ENCODE measurements at regions not wholly inside any gene's neighbourhood (a gene's known extent, or its start where the extent isn't known, plus 50 kb on each side); places are given as distances from the start of the nearest gene placed in this dataset.

GRCh38 chr3:94184781-94185180, 121.9 kb downstream of the NSUN3 start:
- no peak for TF ChIP-seq YY1 (tag by site-specific recombination; IDR thresholded peaks at IDR 0.05)
- TF ChIP-seq ZNF433 (tag by site-specific recombination; IDR thresholded peaks at IDR 0.05; ENCODE audit: low read depth): no peak
- no peak for TF ChIP-seq CTCF (tag by site-specific recombination; IDR thresholded peaks at IDR 0.05)
- no peak for TF ChIP-seq ZBTB8A (tag by site-specific recombination; IDR thresholded peaks at IDR 0.05)
- no peak for TF ChIP-seq ZNF18 (tag by site-specific recombination; IDR thresholded peaks at IDR 0.05)
- no peak for TF ChIP-seq KLF16 (tag by site-specific recombination; IDR thresholded peaks at IDR 0.05)
- TF ChIP-seq ZNF274 (IDR thresholded peaks at IDR 0.05; ENCODE audit: low read length): no peak
- TF ChIP-seq ZNF274 (tag by site-specific recombination; IDR thresholded peaks at IDR 0.05; ENCODE audit: borderline replicate concordance): no peak
- no peak for TF ChIP-seq HOXA7 (CRISPR knock-in tag; IDR thresholded peaks at IDR 0.05; ENCODE audit: borderline replicate concordance)
- TF ChIP-seq SETDB1 (IDR thresholded peaks at IDR 0.05; ENCODE audit: insufficient read length, low read length): no peak
- no peak for TF ChIP-seq ZBTB1 (tag by site-specific recombination; IDR thresholded peaks at IDR 0.05)
- TF ChIP-seq REPIN1 (tag by site-specific recombination; IDR thresholded peaks at IDR 0.05; ENCODE audit: low read depth): no peak
- TF ChIP-seq ZNF514 (tag by site-specific recombination; IDR thresholded peaks at IDR 0.05): no peak
- TF ChIP-seq PRDM10 (tag by site-specific recombination; IDR thresholded peaks at IDR 0.05): no peak

All from HEK293 (cell line).